Kidney glomerular epithelial cell (primary cell): ENCODE measurements at regions not wholly inside any gene's neighbourhood (a gene's known extent, or its start where the extent isn't known, plus 50 kb on each side); places are given as distances from the start of the nearest gene placed in this dataset.

Source experiments
- DNase-seq: peaks from one replicate; lab custom pipeline; 2025; lab: John Stamatoyannopoulos, UW

GRCh38 chr15:96023081-96023480 lies 307.4 kb upstream of the NR2F2 start:
- no peak for DNase-seq

- no peak for DNase-seq
Measured at GRCh38 chr15:96027501-96027900, 303.0 kb upstream of the NR2F2 start.

- no peak for DNase-seq
Measured at GRCh38 chr15:96028620-96029019, 301.9 kb upstream of the NR2F2 start.

- no peak for DNase-seq
Measured at GRCh38 chr15:96029172-96029571, 301.3 kb upstream of the NR2F2 start.

- DNase-seq = no peak
Measured at GRCh38 chr15:96031426-96032110, 298.9 kb upstream of the NR2F2 start.

- DNase-seq = no peak
Measured at GRCh38 chr15:96035091-96035490, 295.4 kb upstream of the NR2F2 start.

GRCh38 chr15:96035635-96036034 lies 294.9 kb upstream of the NR2F2 start:
- DNase-seq = no peak

- no peak for DNase-seq
Measured at GRCh38 chr15:96037584-96037983, 292.9 kb upstream of the NR2F2 start.

- no peak for DNase-seq
Measured at GRCh38 chr15:96038131-96038530, 292.4 kb upstream of the NR2F2 start.

GRCh38 chr15:96038650-96039049 lies 291.9 kb upstream of the NR2F2 start:
- no peak for DNase-seq

GRCh38 chr15:96041982-96042733 lies 288.3 kb upstream of the NR2F2 start:
- DNase-seq = no peak

- no peak for DNase-seq
Measured at GRCh38 chr15:96042734-96043224, 287.7 kb upstream of the NR2F2 start.

GRCh38 chr15:96043591-96044171 lies 286.8 kb upstream of the NR2F2 start:
- DNase-seq = no peak

GRCh38 chr15:96046620-96047240 lies 283.8 kb upstream of the NR2F2 start:
- DNase-seq = no peak

- peak; percentile 95 for DNase-seq
Measured at GRCh38 chr15:96047255-96047931, 283.1 kb upstream of the NR2F2 start.

- DNase-seq = no peak
Measured at GRCh38 chr15:96049323-96049722, 281.2 kb upstream of the NR2F2 start.

GRCh38 chr15:96049766-96050165 lies 280.7 kb upstream of the NR2F2 start:
- no peak for DNase-seq

GRCh38 chr15:96051598-96051997 lies 278.9 kb upstream of the NR2F2 start:
- no peak for DNase-seq

GRCh38 chr15:96052154-96052553 lies 278.3 kb upstream of the NR2F2 start:
- DNase-seq = no peak

GRCh38 chr15:96052572-96053030 lies 277.9 kb upstream of the NR2F2 start:
- no peak for DNase-seq

GRCh38 chr15:96053031-96053780 lies 277.3 kb upstream of the NR2F2 start:
- DNase-seq = peak; percentile 51
